ENCODE measurements at regions not wholly inside any gene's neighbourhood (a gene's known extent, or its start where the extent isn't known, plus 50 kb on each side); places are given as distances from the start of the nearest gene placed in this dataset.
A peak's percentile ranks its signal among the peaks of the same experiment; 100 is the strongest.

DNA sequence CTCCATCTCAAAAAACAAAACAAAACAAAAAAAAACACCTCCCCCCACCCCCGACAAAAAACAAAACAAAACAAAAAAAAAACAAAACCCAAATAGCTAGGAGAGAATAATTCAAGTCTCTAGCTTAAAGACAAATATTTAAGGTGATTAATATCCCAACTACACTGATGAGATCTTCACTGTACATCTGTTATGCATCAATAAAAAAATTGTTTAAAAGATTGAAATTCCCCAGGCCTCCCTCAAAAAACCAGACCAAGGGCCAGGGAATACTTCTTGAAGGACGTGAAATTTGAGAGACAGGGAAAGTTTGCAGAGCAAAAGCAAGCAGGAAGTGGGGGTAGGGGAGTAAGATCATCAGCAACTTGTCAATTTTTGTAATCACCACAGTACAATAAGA lies 232.6 kb downstream of the REEP3 start:
- TF ChIP-seq PPARA (CRISPR knock-in tag; IDR thresholded peaks at IDR 0.05; ENCODE audit: borderline replicate concordance) (no peak), ISL1 (CRISPR knock-in tag; IDR thresholded peaks at IDR 0.05) (peak; percentile 27; the same call in 1 of the 2 replicates), TOX (CRISPR knock-in tag; IDR thresholded peaks at IDR 0.05; ENCODE audit: borderline replicate concordance) (peak; percentile 73; the same call in 1 of the 2 replicates), TCF4 (CRISPR knock-in tag; IDR thresholded peaks at IDR 0.05; ENCODE audit: borderline replicate concordance) (peak; percentile 32; the same call in 1 of the 2 replicates), GLIS3 (CRISPR knock-in tag; IDR thresholded peaks at IDR 0.05) (no peak)
- ATAC-seq = peak; percentile 78

GRCh38 chr10:63755441-63755840 lies 234.2 kb downstream of the REEP3 start:
- no peak for ATAC-seq
- TF ChIP-seq, protein P1, sequence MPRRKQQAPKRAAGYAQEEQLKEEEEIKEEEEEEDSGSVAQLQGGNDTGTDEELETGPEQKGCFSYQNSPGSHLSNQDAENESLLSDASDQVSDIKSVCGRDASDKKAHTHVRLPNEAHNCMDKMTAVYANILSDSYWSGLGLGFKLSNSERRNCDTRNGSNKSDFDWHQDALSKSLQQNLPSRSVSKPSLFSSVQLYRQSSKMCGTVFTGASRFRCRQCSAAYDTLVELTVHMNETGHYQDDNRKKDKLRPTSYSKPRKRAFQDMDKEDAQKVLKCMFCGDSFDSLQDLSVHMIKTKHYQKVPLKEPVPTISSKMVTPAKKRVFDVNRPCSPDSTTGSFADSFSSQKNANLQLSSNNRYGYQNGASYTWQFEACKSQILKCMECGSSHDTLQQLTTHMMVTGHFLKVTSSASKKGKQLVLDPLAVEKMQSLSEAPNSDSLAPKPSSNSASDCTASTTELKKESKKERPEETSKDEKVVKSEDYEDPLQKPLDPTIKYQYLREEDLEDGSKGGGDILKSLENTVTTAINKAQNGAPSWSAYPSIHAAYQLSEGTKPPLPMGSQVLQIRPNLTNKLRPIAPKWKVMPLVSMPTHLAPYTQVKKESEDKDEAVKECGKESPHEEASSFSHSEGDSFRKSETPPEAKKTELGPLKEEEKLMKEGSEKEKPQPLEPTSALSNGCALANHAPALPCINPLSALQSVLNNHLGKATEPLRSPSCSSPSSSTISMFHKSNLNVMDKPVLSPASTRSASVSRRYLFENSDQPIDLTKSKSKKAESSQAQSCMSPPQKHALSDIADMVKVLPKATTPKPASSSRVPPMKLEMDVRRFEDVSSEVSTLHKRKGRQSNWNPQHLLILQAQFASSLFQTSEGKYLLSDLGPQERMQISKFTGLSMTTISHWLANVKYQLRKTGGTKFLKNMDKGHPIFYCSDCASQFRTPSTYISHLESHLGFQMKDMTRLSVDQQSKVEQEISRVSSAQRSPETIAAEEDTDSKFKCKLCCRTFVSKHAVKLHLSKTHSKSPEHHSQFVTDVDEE (CRISPR knock-in tag; IDR thresholded peaks at IDR 0.05) = no peak
- TF ChIP-seq SNAI2 (CRISPR knock-in tag; IDR thresholded peaks at IDR 0.05) (no peak), TOX (CRISPR knock-in tag; IDR thresholded peaks at IDR 0.05; ENCODE audit: borderline replicate concordance) (no peak), RARB (CRISPR knock-in tag; IDR thresholded peaks at IDR 0.05) (no peak), PPARA (CRISPR knock-in tag; IDR thresholded peaks at IDR 0.05; ENCODE audit: borderline replicate concordance) (no peak), ISL1 (CRISPR knock-in tag; IDR thresholded peaks at IDR 0.05) (no peak), ZNF565 (CRISPR knock-in tag; conservative IDR thresholded peaks at IDR 0.05; ENCODE audit: low read depth) (no peak), ZFP30 (CRISPR knock-in tag; IDR thresholded peaks at IDR 0.05) (no peak)

- ATAC-seq = no peak
- TF ChIP-seq CREB5 (CRISPR knock-in tag; IDR thresholded peaks at IDR 0.05; ENCODE audit: low read depth) (no peak), TOX (CRISPR knock-in tag; IDR thresholded peaks at IDR 0.05; ENCODE audit: borderline replicate concordance) (no peak), BACH2 (CRISPR knock-in tag; IDR thresholded peaks at IDR 0.05; ENCODE audit: borderline replicate concordance) (no peak), ZC3H10 (CRISPR knock-in tag; IDR thresholded peaks at IDR 0.05) (no peak), ZNF70 (CRISPR knock-in tag; IDR thresholded peaks at IDR 0.05) (no peak), ISL1 (CRISPR knock-in tag; IDR thresholded peaks at IDR 0.05) (no peak), ZFP3 (CRISPR knock-in tag; IDR thresholded peaks at IDR 0.05) (no peak), SNAI2 (CRISPR knock-in tag; IDR thresholded peaks at IDR 0.05) (no peak), ESRRG (CRISPR knock-in tag; IDR thresholded peaks at IDR 0.05) (no peak), GLIS3 (CRISPR knock-in tag; IDR thresholded peaks at IDR 0.05) (no peak), RARB (CRISPR knock-in tag; IDR thresholded peaks at IDR 0.05) (no peak), TCF4 (CRISPR knock-in tag; IDR thresholded peaks at IDR 0.05; ENCODE audit: borderline replicate concordance) (no peak), OSR1 (CRISPR knock-in tag; IDR thresholded peaks at IDR 0.05) (no peak), ZNF8 (CRISPR knock-in tag; IDR thresholded peaks at IDR 0.05) (no peak)
- TF ChIP-seq, protein P2, sequence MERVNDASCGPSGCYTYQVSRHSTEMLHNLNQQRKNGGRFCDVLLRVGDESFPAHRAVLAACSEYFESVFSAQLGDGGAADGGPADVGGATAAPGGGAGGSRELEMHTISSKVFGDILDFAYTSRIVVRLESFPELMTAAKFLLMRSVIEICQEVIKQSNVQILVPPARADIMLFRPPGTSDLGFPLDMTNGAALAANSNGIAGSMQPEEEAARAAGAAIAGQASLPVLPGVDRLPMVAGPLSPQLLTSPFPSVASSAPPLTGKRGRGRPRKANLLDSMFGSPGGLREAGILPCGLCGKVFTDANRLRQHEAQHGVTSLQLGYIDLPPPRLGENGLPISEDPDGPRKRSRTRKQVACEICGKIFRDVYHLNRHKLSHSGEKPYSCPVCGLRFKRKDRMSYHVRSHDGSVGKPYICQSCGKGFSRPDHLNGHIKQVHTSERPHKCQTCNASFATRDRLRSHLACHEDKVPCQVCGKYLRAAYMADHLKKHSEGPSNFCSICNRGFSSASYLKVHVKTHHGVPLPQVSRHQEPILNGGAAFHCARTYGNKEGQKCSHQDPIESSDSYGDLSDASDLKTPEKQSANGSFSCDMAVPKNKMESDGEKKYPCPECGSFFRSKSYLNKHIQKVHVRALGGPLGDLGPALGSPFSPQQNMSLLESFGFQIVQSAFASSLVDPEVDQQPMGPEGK (CRISPR knock-in tag; IDR thresholded peaks at IDR 0.05; ENCODE audit: borderline replicate concordance) = no peak
- TF ChIP-seq, protein P1 (CRISPR knock-in tag; IDR thresholded peaks at IDR 0.05) = no peak
Observed at GRCh38 chr10:63757067-63757466, 235.9 kb downstream of the REEP3 start.

GRCh38 chr10:63758080-63758479 lies 236.9 kb downstream of the REEP3 start:
- ATAC-seq = peak; percentile 73
- TF ChIP-seq CSRNP3 (CRISPR knock-in tag; IDR thresholded peaks at IDR 0.05) (no peak), ZC3H10 (CRISPR knock-in tag; IDR thresholded peaks at IDR 0.05) (no peak), ARNTL (CRISPR knock-in tag; IDR thresholded peaks at IDR 0.05; ENCODE audit: borderline replicate concordance, low read depth) (no peak), POU6F1 (CRISPR knock-in tag; IDR thresholded peaks at IDR 0.05; ENCODE audit: borderline replicate concordance, low read depth) (no peak), ZFP3 (CRISPR knock-in tag; IDR thresholded peaks at IDR 0.05) (no peak), ISL1 (CRISPR knock-in tag; IDR thresholded peaks at IDR 0.05) (no peak)
